ENCODE measurements at regions not wholly inside any gene's neighbourhood (a gene's known extent, or its start where the extent isn't known, plus 50 kb on each side); places are given as distances from the start of the nearest gene placed in this dataset.

GRCh38 chr2:150046810-150047209, 440.7 kb downstream of the RND3 start:
- TF ChIP-seq, protein P1, sequence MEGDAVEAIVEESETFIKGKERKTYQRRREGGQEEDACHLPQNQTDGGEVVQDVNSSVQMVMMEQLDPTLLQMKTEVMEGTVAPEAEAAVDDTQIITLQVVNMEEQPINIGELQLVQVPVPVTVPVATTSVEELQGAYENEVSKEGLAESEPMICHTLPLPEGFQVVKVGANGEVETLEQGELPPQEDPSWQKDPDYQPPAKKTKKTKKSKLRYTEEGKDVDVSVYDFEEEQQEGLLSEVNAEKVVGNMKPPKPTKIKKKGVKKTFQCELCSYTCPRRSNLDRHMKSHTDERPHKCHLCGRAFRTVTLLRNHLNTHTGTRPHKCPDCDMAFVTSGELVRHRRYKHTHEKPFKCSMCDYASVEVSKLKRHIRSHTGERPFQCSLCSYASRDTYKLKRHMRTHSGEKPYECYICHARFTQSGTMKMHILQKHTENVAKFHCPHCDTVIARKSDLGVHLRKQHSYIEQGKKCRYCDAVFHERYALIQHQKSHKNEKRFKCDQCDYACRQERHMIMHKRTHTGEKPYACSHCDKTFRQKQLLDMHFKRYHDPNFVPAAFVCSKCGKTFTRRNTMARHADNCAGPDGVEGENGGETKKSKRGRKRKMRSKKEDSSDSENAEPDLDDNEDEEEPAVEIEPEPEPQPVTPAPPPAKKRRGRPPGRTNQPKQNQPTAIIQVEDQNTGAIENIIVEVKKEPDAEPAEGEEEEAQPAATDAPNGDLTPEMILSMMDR (IDR thresholded peaks at IDR 0.05; ENCODE audit: low read depth, low read length) = no peak
- no peak for DNase-seq (ENCODE audit: extremely low read depth, low read depth)

DNA sequence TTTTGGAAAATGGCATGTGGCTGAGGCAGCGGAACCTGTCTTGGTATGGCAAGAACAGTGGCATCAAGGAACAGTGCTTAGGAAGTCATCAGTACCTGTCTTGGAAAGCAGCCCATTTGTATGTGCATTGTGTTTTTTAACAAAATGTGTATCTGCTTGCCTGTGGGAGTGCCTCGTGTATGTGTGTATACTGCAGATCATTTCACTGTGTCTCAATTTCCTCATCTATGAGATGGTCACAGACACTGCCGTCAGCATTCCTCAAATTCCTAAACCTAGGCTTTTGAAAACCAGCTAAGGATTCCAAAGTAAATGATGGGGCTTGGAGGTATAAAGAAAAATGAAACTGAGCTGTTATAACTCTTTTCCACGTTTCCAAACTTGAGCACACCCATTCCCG, 441.3 kb downstream of the RND3 start:
- DNase-seq (ENCODE audit: extremely low read depth, low read depth) = no peak
- TF ChIP-seq, protein P1 (IDR thresholded peaks at IDR 0.05; ENCODE audit: low read depth, low read length) = no peak

DNA sequence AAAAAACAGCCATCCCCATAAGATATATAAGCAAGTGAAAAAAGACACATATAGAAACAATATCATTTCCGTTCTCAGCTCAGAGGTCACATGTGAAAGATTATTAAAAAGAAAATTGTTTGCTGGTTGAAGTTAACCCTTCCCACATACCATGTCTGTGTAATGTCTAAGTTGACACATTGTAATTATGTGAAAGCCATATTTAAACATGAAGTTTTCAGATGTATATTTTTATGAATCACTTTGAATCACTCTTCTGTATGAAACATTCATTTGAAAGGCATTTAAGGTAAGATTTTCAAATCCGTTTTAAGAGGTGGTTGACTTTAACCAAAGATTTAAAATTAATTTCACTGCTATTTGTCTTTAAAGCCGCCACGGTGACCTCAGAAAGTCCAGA, 441.9 kb downstream of the RND3 start:
- TF ChIP-seq, protein P1 (IDR thresholded peaks at IDR 0.05; ENCODE audit: low read depth, low read length) = no peak
- DNase-seq (ENCODE audit: extremely low read depth, low read depth) = no peak

DNA sequence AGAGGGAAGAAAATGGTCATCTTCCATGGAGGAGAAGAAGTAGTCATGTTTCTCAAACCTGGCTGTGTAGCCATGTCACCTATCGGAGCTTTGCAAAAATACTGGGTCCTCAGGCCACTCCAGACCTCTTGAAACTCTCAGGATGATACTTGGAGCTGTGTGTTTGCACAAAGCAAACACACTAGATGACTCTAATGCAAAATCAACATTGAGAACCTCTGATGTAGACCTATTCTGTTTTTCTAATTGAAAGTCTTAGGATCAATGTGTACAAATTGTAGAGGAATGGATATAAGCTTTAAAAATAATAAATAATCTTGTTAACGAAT, 444.3 kb downstream of the RND3 start:
- TF ChIP-seq, protein P1 (IDR thresholded peaks at IDR 0.05; ENCODE audit: low read depth, low read length) = no peak
- DNase-seq (ENCODE audit: extremely low read depth, low read depth) = no peak

GRCh38 chr2:150042500-150043171, 444.8 kb downstream of the RND3 start:
- no peak for DNase-seq (ENCODE audit: extremely low read depth, low read depth)
- TF ChIP-seq, protein P1 (IDR thresholded peaks at IDR 0.05; ENCODE audit: low read depth, low read length) = no peak

DNA sequence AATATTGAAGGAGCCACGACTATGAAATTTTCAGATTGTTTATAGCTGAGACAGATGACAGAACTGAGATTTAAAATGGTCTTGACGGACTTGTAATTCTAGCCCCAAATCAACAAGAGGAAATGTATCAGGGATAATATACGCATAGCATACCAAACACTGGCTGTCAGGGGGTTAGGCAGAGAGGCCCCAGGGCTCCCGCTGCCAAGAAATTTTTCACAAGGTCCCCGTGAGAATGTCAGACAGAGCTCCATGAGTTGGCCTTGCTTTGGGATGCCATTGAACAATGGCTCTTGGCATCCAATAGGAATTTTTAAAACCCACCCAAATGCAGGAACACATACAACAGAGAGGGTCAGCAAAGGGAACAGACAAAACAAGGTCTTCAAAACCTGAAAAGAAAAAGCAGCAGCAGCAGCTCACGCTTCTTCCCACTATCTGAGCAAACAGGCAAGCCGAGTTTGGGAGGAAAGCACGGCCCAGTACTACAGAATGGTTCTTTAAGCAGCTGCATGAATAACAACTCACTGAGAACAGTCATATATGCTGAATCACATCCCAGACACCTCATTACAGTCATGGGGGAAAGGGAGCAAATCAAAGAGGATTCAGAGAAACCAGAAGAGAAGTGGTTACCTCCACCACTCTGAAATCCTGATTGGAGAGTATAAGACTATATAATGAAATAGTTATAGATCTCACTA, 445.6 kb downstream of the RND3 start:
- no peak for DNase-seq (ENCODE audit: extremely low read depth, low read depth)
- TF ChIP-seq, protein P1 (IDR thresholded peaks at IDR 0.05; ENCODE audit: low read depth, low read length) = no peak

DNA sequence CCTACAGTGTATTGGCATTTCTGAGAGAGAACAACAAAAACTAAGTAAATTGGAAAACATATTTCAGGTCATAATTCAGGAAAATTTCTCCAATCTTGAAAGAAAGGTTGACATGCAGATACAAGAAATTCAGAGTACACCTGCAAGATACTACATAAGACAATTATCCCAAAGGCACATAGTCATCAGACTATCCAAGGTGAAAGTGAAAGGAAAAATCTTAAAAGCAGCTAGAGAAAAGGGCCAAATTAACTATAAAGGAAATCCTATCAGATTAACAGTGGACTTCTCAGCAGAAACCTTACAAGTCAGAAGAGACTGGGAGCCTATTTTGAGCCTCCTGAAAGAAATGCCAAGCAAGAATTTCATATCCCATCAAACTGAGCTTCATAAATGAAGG, 449.0 kb upstream of the MMADHC start:
- TF ChIP-seq, protein P1 (IDR thresholded peaks at IDR 0.05; ENCODE audit: low read depth, low read length) = no peak

More for the DNA sequence above, 449.0 kb upstream of the MMADHC start:
- no peak for DNase-seq (ENCODE audit: extremely low read depth, low read depth)
